ENCODE measurements at regions not wholly inside any gene's neighbourhood (a gene's known extent, or its start where the extent isn't known, plus 50 kb on each side); places are given as distances from the start of the nearest gene placed in this dataset.

DNA sequence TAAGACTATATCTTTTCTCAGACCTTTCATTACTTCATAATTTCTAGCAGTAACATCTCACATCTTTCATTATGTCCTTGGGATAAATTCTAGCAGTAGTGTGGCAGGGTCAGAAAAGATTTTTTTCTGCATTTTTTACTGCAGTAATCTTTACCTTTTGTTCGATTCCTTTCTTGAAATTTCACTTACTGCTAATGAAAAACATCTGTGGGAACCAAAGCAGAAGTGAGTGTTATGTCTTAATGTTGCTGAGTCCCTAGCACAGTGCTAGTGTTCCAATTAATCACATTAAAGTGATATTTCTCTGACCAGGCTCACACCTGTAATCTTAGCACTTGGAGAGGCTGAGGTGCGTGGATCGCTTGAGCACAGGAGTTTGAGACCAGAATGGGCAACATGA is 123.6 kb downstream of the EHF start:
- Mint-ChIP-seq H3K36me3 (ENCODE audit: low read depth) (peaks cover 20% of the 10 kb centered on the region), H3K9me3 (peaks cover 13% of the 10 kb centered on the region)
- TF ChIP-seq, protein P1, sequence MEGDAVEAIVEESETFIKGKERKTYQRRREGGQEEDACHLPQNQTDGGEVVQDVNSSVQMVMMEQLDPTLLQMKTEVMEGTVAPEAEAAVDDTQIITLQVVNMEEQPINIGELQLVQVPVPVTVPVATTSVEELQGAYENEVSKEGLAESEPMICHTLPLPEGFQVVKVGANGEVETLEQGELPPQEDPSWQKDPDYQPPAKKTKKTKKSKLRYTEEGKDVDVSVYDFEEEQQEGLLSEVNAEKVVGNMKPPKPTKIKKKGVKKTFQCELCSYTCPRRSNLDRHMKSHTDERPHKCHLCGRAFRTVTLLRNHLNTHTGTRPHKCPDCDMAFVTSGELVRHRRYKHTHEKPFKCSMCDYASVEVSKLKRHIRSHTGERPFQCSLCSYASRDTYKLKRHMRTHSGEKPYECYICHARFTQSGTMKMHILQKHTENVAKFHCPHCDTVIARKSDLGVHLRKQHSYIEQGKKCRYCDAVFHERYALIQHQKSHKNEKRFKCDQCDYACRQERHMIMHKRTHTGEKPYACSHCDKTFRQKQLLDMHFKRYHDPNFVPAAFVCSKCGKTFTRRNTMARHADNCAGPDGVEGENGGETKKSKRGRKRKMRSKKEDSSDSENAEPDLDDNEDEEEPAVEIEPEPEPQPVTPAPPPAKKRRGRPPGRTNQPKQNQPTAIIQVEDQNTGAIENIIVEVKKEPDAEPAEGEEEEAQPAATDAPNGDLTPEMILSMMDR (IDR thresholded peaks at IDR 0.05; ENCODE audit: unreplicated experiment in 3 of 3) = no peak

DNA sequence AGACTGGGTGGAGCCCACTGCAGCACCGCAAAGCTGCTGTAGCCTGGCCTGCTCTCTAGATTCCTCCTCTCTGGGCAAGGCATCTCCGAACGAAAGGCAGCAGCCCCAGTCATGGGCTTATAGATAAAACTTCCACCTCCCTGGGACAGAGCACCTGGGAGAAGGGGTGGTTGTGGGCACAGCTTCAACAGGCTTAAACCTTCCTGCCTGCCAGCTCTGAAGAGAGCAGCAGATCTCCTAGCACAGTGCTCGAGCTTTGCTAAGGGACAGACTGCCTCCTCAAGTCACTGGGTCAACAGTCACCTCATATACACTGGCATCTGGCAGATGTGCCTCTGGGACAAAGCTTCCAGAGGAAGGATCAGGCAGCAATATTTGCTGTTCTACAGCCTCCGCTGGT is 117.3 kb downstream of the EHF start:
- no peaks in the 10 kb centered on the region for H3K4me1 Mint-ChIP-seq
- no peak overlapping the region for H3K27ac Mint-ChIP-seq
- TF ChIP-seq, protein P1 (IDR thresholded peaks at IDR 0.05; ENCODE audit: unreplicated experiment in 3 of 3) = no peak
- H3K9me3 Mint-ChIP-seq = peaks cover 42% of the 10 kb centered on the region
- H3K27me3 Mint-ChIP-seq (ENCODE audit: low read depth) = no peaks in the 10 kb centered on the region
- peaks cover 69% of the 10 kb centered on the region for H3K36me3 Mint-ChIP-seq (ENCODE audit: low read depth)
- no peak overlapping the region for H3K4me3 Mint-ChIP-seq

More for the DNA sequence above, 123.6 kb downstream of the EHF start:
- Mint-ChIP-seq H3K4me1 (no peaks in the 10 kb centered on the region), H3K4me3 (no peak overlapping the region), H3K27me3 (ENCODE audit: low read depth) (no peaks in the 10 kb centered on the region), H3K27ac (no peak overlapping the region)

GRCh38 chr11:34732831-34733230 is 111.9 kb downstream of the EHF start:
- Mint-ChIP-seq H3K4me3 (no peak overlapping the region), H3K27ac (no peak overlapping the region), H3K4me1 (no peaks in the 10 kb centered on the region), H3K36me3 (ENCODE audit: low read depth) (peaks cover 93% of the 10 kb centered on the region), H3K27me3 (ENCODE audit: low read depth) (no peaks in the 10 kb centered on the region), H3K9me3 (peaks cover 31% of the 10 kb centered on the region)
- TF ChIP-seq, protein P1 (IDR thresholded peaks at IDR 0.05; ENCODE audit: unreplicated experiment in 3 of 3) = no peak

GRCh38 chr11:34731603-34732002 is 110.7 kb downstream of the EHF start:
- Mint-ChIP-seq H3K4me1 (no peaks in the 10 kb centered on the region), H3K9me3 (peaks cover 19% of the 10 kb centered on the region), H3K36me3 (ENCODE audit: low read depth) (peaks cover 93% of the 10 kb centered on the region), H3K4me3 (no peak overlapping the region), H3K27ac (no peak overlapping the region), H3K27me3 (ENCODE audit: low read depth) (no peaks in the 10 kb centered on the region)
- TF ChIP-seq, protein P1 (IDR thresholded peaks at IDR 0.05; ENCODE audit: unreplicated experiment in 3 of 3) = no peak

DNA sequence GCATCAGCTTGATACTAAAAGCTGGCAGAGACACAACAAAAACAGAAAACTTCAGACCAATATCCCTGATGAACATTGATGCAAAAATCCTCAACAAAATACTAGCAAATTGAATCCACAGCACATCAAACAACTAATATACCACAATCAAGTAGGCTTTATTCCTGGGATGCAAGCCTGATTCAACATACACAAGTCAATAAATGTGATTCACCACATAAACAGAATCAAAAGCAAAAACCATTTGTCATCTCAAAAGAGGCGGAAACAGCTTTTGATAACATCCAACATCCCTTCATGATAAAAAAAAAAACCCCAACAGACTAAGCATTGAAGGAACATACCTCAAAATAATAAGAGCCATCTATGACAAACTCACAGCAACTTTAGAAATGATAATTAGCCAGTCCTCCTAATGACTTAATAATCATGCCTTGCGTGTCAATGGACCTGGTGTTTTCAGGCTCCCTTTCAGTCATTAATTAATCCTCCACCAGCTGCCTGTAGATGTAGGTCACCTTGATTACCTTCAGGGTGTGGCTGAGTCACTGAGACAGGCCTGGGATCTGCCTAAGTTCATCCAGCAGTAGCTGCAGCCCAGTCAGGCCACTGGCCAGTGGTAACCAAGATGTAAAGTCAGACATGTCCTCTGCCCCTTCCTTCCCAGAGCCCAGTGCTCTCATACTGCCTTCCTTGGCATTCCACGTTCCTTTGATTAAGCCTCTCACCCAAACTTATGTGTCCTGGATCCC is 109.8 kb downstream of the EHF start:
- TF ChIP-seq, protein P1 (IDR thresholded peaks at IDR 0.05; ENCODE audit: unreplicated experiment in 3 of 3) = no peak
- H3K27me3 Mint-ChIP-seq (ENCODE audit: low read depth) = no peaks in the 10 kb centered on the region
- H3K27ac Mint-ChIP-seq = no peak overlapping the region

DNA sequence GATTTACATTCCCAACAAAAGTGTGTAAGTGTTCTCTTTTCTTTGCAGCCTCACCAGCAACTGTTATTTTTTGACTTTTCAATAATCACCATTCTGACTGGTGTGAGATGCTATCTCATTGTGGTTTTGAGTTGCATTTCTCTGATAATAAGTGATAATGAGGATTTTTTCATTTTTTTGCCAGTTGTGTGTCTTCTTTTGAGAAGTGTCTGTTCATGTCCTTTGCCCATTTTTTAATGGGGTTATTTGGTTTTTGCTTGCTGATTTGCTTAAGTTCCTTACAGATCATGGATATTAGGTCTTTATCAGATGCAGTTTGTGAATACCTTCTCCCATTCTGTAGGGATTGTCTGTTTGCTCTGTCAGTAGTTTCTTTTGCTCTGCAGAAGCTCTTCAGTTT is 107.7 kb downstream of the EHF start:
- Mint-ChIP-seq H3K27me3 (ENCODE audit: low read depth) (no peaks in the 10 kb centered on the region), H3K27ac (no peak overlapping the region), H3K4me1 (no peaks in the 10 kb centered on the region), H3K4me3 (no peak overlapping the region), H3K9me3 (peaks cover 18% of the 10 kb centered on the region), H3K36me3 (ENCODE audit: low read depth) (peaks cover 91% of the 10 kb centered on the region)
- TF ChIP-seq, protein P1 (IDR thresholded peaks at IDR 0.05; ENCODE audit: unreplicated experiment in 3 of 3) = no peak

More for the DNA sequence above, 109.8 kb downstream of the EHF start:
- H3K9me3 Mint-ChIP-seq = peaks cover 11% of the 10 kb centered on the region
- H3K36me3 Mint-ChIP-seq (ENCODE audit: low read depth) = peaks cover 91% of the 10 kb centered on the region
- no peak overlapping the region for H3K4me3 Mint-ChIP-seq
- no peaks in the 10 kb centered on the region for H3K4me1 Mint-ChIP-seq

All from nephron (organoid).